ENCODE measurements at regions not wholly inside any gene's neighbourhood (a gene's known extent, or its start where the extent isn't known, plus 50 kb on each side); places are given as distances from the start of the nearest gene placed in this dataset.

- Histone ChIP-seq H3K27ac (no peak overlapping the region), H3K4me1 (replicated peaks in 1 of 2) (no peaks in the 10 kb centered on the region), H3K4me3 (no peak overlapping the region)
- in situ Hi-C loops (cut with MboI; ENCODE audit: low pct_unique_long_range_greater_than_20kb in 2 of 9, low sequenced_read_pairs in 9 of 9, unreplicated experiment in 9 of 9): no loop called here
- WGBS, 10 experiments: 20 to 100% (median 77%) methylated on average over 1 to 2 of the region's 3 CpGs; no CpG with 5 or more reads in 1 of the 10 experiments
- ATAC-seq (replicated peaks in 6 of 8): no peak
Observed at GRCh38 chr16:66144641-66145040, 221.8 kb upstream of the CDH5 start.

GRCh38 chr16:66143415-66143814 lies 223.1 kb upstream of the CDH5 start:
- Histone ChIP-seq H3K4me1 (replicated peaks in 1 of 2) (no peaks in the 10 kb centered on the region), H3K27ac (no peak overlapping the region), H3K4me3 (no peak overlapping the region)
- WGBS, 10 experiments: 33 to 100% (median 80%) methylated on average over 1 of the region's 1 CpG; no CpG with 5 or more reads in 6 of the 10 experiments
- in situ Hi-C loops (cut with MboI; ENCODE audit: low pct_unique_long_range_greater_than_20kb in 2 of 9, low sequenced_read_pairs in 9 of 9, unreplicated experiment in 9 of 9): no loop called here
- ATAC-seq (replicated peaks in 6 of 8): peak in 2 of 8 experiments; percentile 44 to 70

DNA sequence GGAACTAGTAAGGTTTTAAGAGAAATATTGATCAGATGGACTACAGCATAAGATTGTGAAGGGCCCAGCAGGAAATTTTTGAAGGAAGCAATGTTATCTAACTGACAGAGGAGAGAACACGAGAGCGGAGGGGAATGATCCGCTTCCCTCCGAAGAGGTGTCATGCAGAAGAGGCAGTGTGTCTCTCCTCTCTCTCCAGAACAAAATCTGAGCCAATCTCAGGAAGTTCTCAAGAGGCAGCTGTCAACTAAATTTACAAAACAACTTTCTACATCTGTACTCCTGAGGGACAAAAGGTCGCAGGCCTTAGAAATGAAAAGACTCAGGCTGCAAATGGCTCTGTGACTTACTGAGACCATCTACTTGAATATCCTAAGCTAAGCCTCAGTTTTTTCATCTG lies 224.6 kb upstream of the CDH5 start:
- WGBS, 10 experiments: 83 to 100% (median 98%) methylated on average over 1 to 5 of the region's 5 CpGs; no CpG with 5 or more reads in 2 of the 10 experiments
- no peak for ATAC-seq (replicated peaks in 6 of 8)
- in situ Hi-C loops (cut with MboI; ENCODE audit: low pct_unique_long_range_greater_than_20kb in 2 of 9, low sequenced_read_pairs in 9 of 9, unreplicated experiment in 9 of 9): no loop called here

GRCh38 chr16:66137853-66138252 lies 228.6 kb upstream of the CDH5 start:
- 40 to 100% (median 82%) methylated on average over 1 to 3 of the region's 3 CpGs; no CpG with 5 or more reads in 1 of the 10 experiments for WGBS, 10 experiments
- H3K4me3 ChIP-seq: no peak overlapping the region

More for the DNA sequence above, 224.6 kb upstream of the CDH5 start:
- Histone ChIP-seq H3K27ac (no peak overlapping the region), H3K4me3 (no peak overlapping the region), H3K4me1 (replicated peaks in 1 of 2) (no peaks in the 10 kb centered on the region)

DNA sequence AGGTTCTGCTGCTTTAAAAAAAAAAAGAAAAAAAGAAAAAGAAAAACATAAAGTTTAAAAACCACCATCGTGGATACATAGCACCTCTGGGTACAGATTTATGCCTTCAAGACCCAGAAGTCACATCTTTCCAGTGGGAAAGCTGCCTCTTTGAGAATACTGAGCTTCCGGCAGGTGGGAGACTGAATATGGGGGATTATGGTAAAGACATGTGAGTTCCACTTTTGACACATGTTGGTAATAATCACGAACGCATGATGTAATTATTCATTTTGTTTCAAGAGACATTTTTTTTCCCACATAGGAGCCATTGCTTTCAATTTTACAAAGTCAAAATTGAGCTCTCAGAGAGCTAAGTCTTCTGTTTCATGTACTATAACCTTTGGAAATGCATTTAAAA lies 229.7 kb upstream of the CDH5 start:
- 0 to 100% (median 76%) methylated on average over 1 to 4 of the region's 4 CpGs; no CpG with 5 or more reads in 2 of the 10 experiments for WGBS, 10 experiments
- Histone ChIP-seq H3K4me1 (replicated peaks in 1 of 2) (no peaks in the 10 kb centered on the region), H3K27ac (no peak overlapping the region), H3K4me3 (no peak overlapping the region)
- in situ Hi-C loops (cut with MboI; ENCODE audit: low pct_unique_long_range_greater_than_20kb in 2 of 9, low sequenced_read_pairs in 9 of 9, unreplicated experiment in 9 of 9): no loop called here
- peak in 1 of 8 experiments; percentile 54 for ATAC-seq (replicated peaks in 6 of 8)

More at GRCh38 chr16:66137853-66138252, 228.6 kb upstream of the CDH5 start:
- ATAC-seq (replicated peaks in 6 of 8): no peak
- Histone ChIP-seq H3K4me1 (replicated peaks in 1 of 2) (no peaks in the 10 kb centered on the region), H3K27ac (no peak overlapping the region)
- in situ Hi-C loops (cut with MboI; ENCODE audit: low pct_unique_long_range_greater_than_20kb in 2 of 9, low sequenced_read_pairs in 9 of 9, unreplicated experiment in 9 of 9): no loop called here

GRCh38 chr16:66135838-66136237 lies 230.7 kb upstream of the CDH5 start:
- in situ Hi-C loops (cut with MboI; ENCODE audit: low pct_unique_long_range_greater_than_20kb in 2 of 9, low sequenced_read_pairs in 9 of 9, unreplicated experiment in 9 of 9): no loop called here
- H3K27ac ChIP-seq: no peak overlapping the region
- 86 to 100% (median 97%) methylated on average over 1 to 3 of the region's 5 CpGs; no CpG with 5 or more reads in 2 of the 10 experiments for WGBS, 10 experiments

GRCh38 chr16:66135421-66135831 lies 231.1 kb upstream of the CDH5 start:
- Histone ChIP-seq H3K4me1 (replicated peaks in 1 of 2) (no peaks in the 10 kb centered on the region), H3K27ac (no peak overlapping the region), H3K4me3 (no peak overlapping the region)
- in situ Hi-C loops (cut with MboI; ENCODE audit: low pct_unique_long_range_greater_than_20kb in 2 of 9, low sequenced_read_pairs in 9 of 9, unreplicated experiment in 9 of 9): no loop called here
- no peak for ATAC-seq (replicated peaks in 6 of 8)
- 80 to 100% (median 89%) methylated on average over 1 to 3 of the region's 4 CpGs; no CpG with 5 or more reads in 4 of the 10 experiments for WGBS, 10 experiments

More at GRCh38 chr16:66135838-66136237, 230.7 kb upstream of the CDH5 start:
- Histone ChIP-seq H3K4me1 (replicated peaks in 1 of 2) (no peaks in the 10 kb centered on the region), H3K4me3 (no peak overlapping the region)
- ATAC-seq (replicated peaks in 6 of 8): no peak

GRCh38 chr16:66134875-66135274 lies 231.6 kb upstream of the CDH5 start:
- H3K27ac ChIP-seq: no peak overlapping the region
- 68 to 100% (median 80%) methylated on average over 1 to 5 of the region's 5 CpGs; no CpG with 5 or more reads in 5 of the 10 experiments for WGBS, 10 experiments
- in situ Hi-C loops (cut with MboI; ENCODE audit: low pct_unique_long_range_greater_than_20kb in 2 of 9, low sequenced_read_pairs in 9 of 9, unreplicated experiment in 9 of 9): no loop called here
- H3K4me3 ChIP-seq: no peak overlapping the region
- H3K4me1 ChIP-seq (replicated peaks in 1 of 2): no peaks in the 10 kb centered on the region
- no peak for ATAC-seq (replicated peaks in 6 of 8)

GRCh38 chr16:66133643-66134338 lies 232.7 kb upstream of the CDH5 start:
- no peak overlapping the region for H3K4me3 ChIP-seq
- no peak for ATAC-seq (replicated peaks in 6 of 8)
- 67 to 100% (median 100%) methylated on average over 1 to 6 of the region's 6 CpGs; no CpG with 5 or more reads in 3 of the 10 experiments for WGBS, 10 experiments
- H3K27ac ChIP-seq: no peak overlapping the region
- H3K4me1 ChIP-seq (replicated peaks in 1 of 2): no peaks in the 10 kb centered on the region
- in situ Hi-C loops (cut with MboI; ENCODE audit: low pct_unique_long_range_greater_than_20kb in 2 of 9, low sequenced_read_pairs in 9 of 9, unreplicated experiment in 9 of 9): no loop called here

- no peak overlapping the region for H3K4me3 ChIP-seq
- peak in 2 of 8 experiments; percentile 47 to 52 for ATAC-seq (replicated peaks in 6 of 8)
- 17 to 100% (median 84%) methylated on average over 1 to 3 of the region's 3 CpGs; no CpG with 5 or more reads in 1 of the 10 experiments for WGBS, 10 experiments
- in situ Hi-C loops (cut with MboI; ENCODE audit: low pct_unique_long_range_greater_than_20kb in 2 of 9, low sequenced_read_pairs in 9 of 9, unreplicated experiment in 9 of 9): no loop called here
- H3K4me1 ChIP-seq (replicated peaks in 1 of 2): peaks cover 4% of the 10 kb centered on the region in 2 donors
- H3K27ac ChIP-seq: no peak overlapping the region
Observed at GRCh38 chr16:66131895-66132294, 234.6 kb upstream of the CDH5 start.

GRCh38 chr16:66131156-66131807 lies 235.2 kb upstream of the CDH5 start:
- Histone ChIP-seq H3K4me1 (replicated peaks in 1 of 2) (peaks cover 4 to 6% of the 10 kb centered on the region in 2 donors), H3K4me3 (no peak overlapping the region), H3K27ac (no peak overlapping the region)
- 51 to 100% (median 91%) methylated on average over 1 to 4 of the region's 5 CpGs; no CpG with 5 or more reads in 3 of the 10 experiments for WGBS, 10 experiments
- in situ Hi-C loops (cut with MboI; ENCODE audit: low pct_unique_long_range_greater_than_20kb in 2 of 9, low sequenced_read_pairs in 9 of 9, unreplicated experiment in 9 of 9): no loop called here
- ATAC-seq (replicated peaks in 6 of 8): no peak

DNA sequence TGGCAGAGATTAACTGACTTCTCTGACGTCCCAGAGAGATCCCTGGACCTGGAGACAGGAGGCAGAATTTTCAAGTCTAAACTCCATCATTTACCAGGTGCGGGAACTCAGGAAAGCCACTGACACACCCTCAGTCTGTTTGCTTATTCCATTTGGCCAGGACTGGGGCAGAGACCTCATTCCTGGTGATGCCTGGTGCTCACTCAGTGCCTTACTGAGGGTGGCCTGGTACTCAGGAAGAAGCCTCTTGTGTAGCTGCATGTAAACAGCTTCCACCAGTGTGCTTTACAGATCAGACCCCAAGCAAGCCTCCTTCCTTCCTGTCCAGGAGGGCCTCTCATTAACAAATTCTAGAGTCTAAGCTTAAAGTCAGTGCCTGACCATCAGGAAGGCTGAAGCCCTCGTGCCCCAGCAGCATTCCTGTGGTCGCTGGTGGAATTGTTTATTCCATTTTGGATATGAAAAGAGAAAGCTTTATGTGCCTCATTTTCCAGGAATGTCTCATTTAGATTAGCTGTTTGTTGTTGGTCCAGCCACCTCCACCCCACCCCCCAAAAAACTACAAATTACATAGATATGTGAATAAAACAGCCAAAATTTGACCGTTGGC lies 236.1 kb upstream of the CDH5 start:
- WGBS, 10 experiments: 16 to 83% (median 59%) methylated on average over 2 to 5 of the region's 5 CpGs; no CpG with 5 or more reads in 2 of the 10 experiments
- peak in 3 of 8 experiments; percentile 56 to 61 (median 59) for ATAC-seq (replicated peaks in 6 of 8)

DNA sequence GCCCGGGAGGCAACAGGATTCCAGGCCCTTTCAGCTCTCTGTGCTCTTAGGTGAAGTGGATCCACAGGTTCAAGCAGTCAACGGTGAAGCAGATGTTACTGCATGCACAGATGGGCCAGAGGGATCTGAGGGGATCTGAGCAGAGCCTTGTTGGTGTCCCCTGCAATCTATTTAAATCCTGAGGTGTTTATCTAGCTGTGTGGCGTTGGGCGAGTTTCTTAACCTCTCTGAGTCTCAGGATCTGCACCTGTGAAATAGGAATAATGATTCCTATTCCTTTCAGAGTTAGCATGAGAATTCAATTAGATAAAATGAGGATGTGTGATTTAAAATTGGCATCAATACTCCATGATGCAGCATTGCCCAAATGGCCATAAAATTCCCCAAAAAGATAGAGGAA lies 237.3 kb upstream of the CDH5 start:
- Histone ChIP-seq H3K27ac (no peak overlapping the region), H3K4me1 (replicated peaks in 1 of 2) (peaks cover 4 to 6% of the 10 kb centered on the region in 2 donors), H3K4me3 (no peak overlapping the region)
- ATAC-seq (replicated peaks in 6 of 8): no peak
- in situ Hi-C loops (cut with MboI; ENCODE audit: low pct_unique_long_range_greater_than_20kb in 2 of 9, low sequenced_read_pairs in 9 of 9, unreplicated experiment in 9 of 9): no loop called here
- 71 to 100% (median 90%) methylated on average over 1 to 4 of the region's 4 CpGs; no CpG with 5 or more reads in 1 of the 10 experiments for WGBS, 10 experiments

More for the DNA sequence above, 236.1 kb upstream of the CDH5 start:
- H3K4me3 ChIP-seq: no peak overlapping the region
- H3K4me1 ChIP-seq (replicated peaks in 1 of 2): peaks cover 4 to 6% of the 10 kb centered on the region in 2 donors
- in situ Hi-C loops (cut with MboI; ENCODE audit: low pct_unique_long_range_greater_than_20kb in 2 of 9, low sequenced_read_pairs in 9 of 9, unreplicated experiment in 9 of 9): no loop called here
- H3K27ac ChIP-seq: no peak overlapping the region
